ENCODE measurements at regions not wholly inside any gene's neighbourhood (a gene's known extent, or its start where the extent isn't known, plus 50 kb on each side); places are given as distances from the start of the nearest gene placed in this dataset.

DNA sequence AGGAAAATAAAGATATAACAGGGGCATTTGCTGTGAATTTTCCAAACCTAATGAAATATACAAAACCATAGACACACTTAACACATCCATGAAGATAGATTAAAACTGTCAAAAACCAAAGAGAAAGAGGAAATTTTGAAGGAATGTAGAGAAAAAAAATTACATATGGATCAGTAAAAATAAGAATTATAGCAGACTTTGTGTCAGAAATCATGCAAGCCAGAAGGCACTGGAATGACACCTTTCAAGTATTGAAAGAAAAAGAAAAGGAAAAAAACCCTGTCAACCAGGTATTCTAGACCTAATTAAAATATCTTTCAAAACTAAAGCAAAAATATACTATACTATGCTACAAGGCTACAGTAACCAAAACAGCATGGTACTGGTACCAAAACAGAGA, 125.8 kb upstream of the PALMD start:
- no peak for TF ChIP-seq POLR2AphosphoS5 (IDR thresholded peaks at IDR 0.05; ENCODE audit: low read depth)
- TF ChIP-seq, protein P1, sequence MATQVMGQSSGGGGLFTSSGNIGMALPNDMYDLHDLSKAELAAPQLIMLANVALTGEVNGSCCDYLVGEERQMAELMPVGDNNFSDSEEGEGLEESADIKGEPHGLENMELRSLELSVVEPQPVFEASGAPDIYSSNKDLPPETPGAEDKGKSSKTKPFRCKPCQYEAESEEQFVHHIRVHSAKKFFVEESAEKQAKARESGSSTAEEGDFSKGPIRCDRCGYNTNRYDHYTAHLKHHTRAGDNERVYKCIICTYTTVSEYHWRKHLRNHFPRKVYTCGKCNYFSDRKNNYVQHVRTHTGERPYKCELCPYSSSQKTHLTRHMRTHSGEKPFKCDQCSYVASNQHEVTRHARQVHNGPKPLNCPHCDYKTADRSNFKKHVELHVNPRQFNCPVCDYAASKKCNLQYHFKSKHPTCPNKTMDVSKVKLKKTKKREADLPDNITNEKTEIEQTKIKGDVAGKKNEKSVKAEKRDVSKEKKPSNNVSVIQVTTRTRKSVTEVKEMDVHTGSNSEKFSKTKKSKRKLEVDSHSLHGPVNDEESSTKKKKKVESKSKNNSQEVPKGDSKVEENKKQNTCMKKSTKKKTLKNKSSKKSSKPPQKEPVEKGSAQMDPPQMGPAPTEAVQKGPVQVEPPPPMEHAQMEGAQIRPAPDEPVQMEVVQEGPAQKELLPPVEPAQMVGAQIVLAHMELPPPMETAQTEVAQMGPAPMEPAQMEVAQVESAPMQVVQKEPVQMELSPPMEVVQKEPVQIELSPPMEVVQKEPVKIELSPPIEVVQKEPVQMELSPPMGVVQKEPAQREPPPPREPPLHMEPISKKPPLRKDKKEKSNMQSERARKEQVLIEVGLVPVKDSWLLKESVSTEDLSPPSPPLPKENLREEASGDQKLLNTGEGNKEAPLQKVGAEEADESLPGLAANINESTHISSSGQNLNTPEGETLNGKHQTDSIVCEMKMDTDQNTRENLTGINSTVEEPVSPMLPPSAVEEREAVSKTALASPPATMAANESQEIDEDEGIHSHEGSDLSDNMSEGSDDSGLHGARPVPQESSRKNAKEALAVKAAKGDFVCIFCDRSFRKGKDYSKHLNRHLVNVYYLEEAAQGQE (IDR thresholded peaks at IDR 0.05; ENCODE audit: insufficient replicate concordance, low read depth), result no peak

All from HL-60 (cell line).